IMR-90 (cell line): ENCODE measurements at regions not wholly inside any gene's neighbourhood (a gene's known extent, or its start where the extent isn't known, plus 50 kb on each side); places are given as distances from the start of the nearest gene placed in this dataset.

ENCODE experiments used
- ATAC-seq: fragments of 200-7000 bp; cut with Tn5 transposase; 2 replicates; pipeline ENCODE4 v1.9.1; 2020; ENCODE audit warnings: low read depth, mild to moderate bottlenecking, moderate library complexity
- BruUV-seq: library from RNA; stranded (reverse); fragments of 400-500 nt; replicated peaks from 2 replicates; lab custom pipeline; 2021; lab: Mats Ljungman, UMichigan
- CTCF ChIA-PET: fragments of 300-600 bp; formaldehyde crosslinking; extraction: SDS; loops from one replicate; lab custom pipeline; 2021; ENCODE audit warnings: antibody characterized with exemption; lab: Yijun Ruan, JAX
- POLR2A ChIA-PET: fragments of 300-600 bp; sonication (Branson Sonifier 250); formaldehyde crosslinking; loops from one replicate; lab custom pipeline; 2022; ENCODE audit warnings: antibody characterized with exemption; ENCODE audit not compliant: unreplicated experiment; lab: Charles Lee
- DNase-seq: peaks from one replicate; pipeline ENCODE4 v3.0.0; 2013
- H2AFZ ChIP-seq: replicated peaks from 2 replicates; pipeline ENCODE3; 2013; ENCODE audit warnings: low read length, mild to moderate bottlenecking; ENCODE audit not compliant: poor library complexity
- H2AK5ac ChIP-seq: 2 replicates; pipeline ENCODE4 v1.6.1; 2013; ENCODE audit warnings: low read depth, low read length, inconsistent platforms
- H2AK9ac ChIP-seq: replicated peaks from 2 replicates; pipeline ENCODE3; 2013; ENCODE audit warnings: mild to moderate bottlenecking, low read depth, low read length, moderate library complexity; ENCODE audit not compliant: poor library complexity
- H2BK120ac ChIP-seq: 2 replicates; pipeline ENCODE4 v1.6.1; 2013; ENCODE audit warnings: low read depth, low read length, inconsistent platforms
- H2BK15ac ChIP-seq: 3 replicates; pipeline ENCODE4 v1.6.1; 2013; ENCODE audit warnings: low read depth, low read length, inconsistent platforms
- H2BK20ac ChIP-seq: 2 replicates; pipeline ENCODE4 v1.6.1; 2013; ENCODE audit warnings: low read depth, mild to moderate bottlenecking, inconsistent platforms, low read length, moderate library complexity
- H2BK5ac ChIP-seq: 2 replicates; pipeline ENCODE4 v1.6.1; 2013; ENCODE audit warnings: mild to moderate bottlenecking, low read depth, low read length, inconsistent platforms; ENCODE audit not compliant: poor library complexity, severe bottlenecking
- H3K14ac ChIP-seq: replicated peaks from 2 replicates; pipeline ENCODE4 v1.6.1; 2013; ENCODE audit warnings: low read depth, low read length, inconsistent platforms
- H3K18ac ChIP-seq: 2 replicates; pipeline ENCODE4 v1.6.1; 2013; ENCODE audit warnings: low read depth, low read length, control low read depth
- H3K23ac ChIP-seq: 2 replicates; pipeline ENCODE4 v1.6.1; 2013; ENCODE audit warnings: low read depth, low read length, inconsistent platforms
- H3K27ac ChIP-seq: 2 replicates; pipeline ENCODE4 v1.5.1; 2013; ENCODE audit warnings: mild to moderate bottlenecking, control low read depth, low read length; ENCODE audit not compliant: insufficient read depth
- H3K27me3 ChIP-seq: 2 replicates; pipeline ENCODE4 v1.6.1; 2013; ENCODE audit warnings: low read length; ENCODE audit not compliant: control insufficient read depth, insufficient read depth
- H3K36me3 ChIP-seq: 2 replicates; pipeline ENCODE4 v1.6.1; 2013; ENCODE audit warnings: low read length, mixed read lengths; ENCODE audit not compliant: control insufficient read depth, insufficient read depth
- H3K4ac ChIP-seq: 2 replicates; pipeline ENCODE4 v1.6.1; 2013; ENCODE audit warnings: low read depth, low read length, inconsistent platforms
- H3K4me1 ChIP-seq: 2 replicates; pipeline ENCODE4 v1.6.1; 2013; ENCODE audit warnings: low read length, mixed read lengths; ENCODE audit not compliant: control insufficient read depth, insufficient read depth
- H3K4me2 ChIP-seq: 2 replicates; pipeline ENCODE4 v1.6.1; 2013; ENCODE audit warnings: low read depth, mild to moderate bottlenecking, control low read depth, low read length, moderate library complexity
- H3K4me3 ChIP-seq: 2 replicates; pipeline ENCODE4 v1.5.1; 2013; ENCODE audit warnings: low read depth, mild to moderate bottlenecking, control low read depth, low read length, moderate library complexity; ENCODE audit not compliant: insufficient read depth
- H3K56ac ChIP-seq: 2 replicates; pipeline ENCODE4 v1.6.1; 2013; ENCODE audit warnings: low read length, inconsistent platforms; ENCODE audit not compliant: insufficient read depth; ENCODE audit errors: extremely low read depth
- H3K79me1 ChIP-seq, 2 experiments: 2 replicates each; pipeline ENCODE4 v1.6.1; 2013; ENCODE audit warnings: low read length in 2 of 2, inconsistent platforms in 1 of 2, low read depth in 1 of 2
- H3K9ac ChIP-seq: 2 replicates; pipeline ENCODE4 v1.6.1; 2013; ENCODE audit warnings: low read depth, low read length, control low read depth
- H3K9me1 ChIP-seq: 2 replicates; pipeline ENCODE4 v1.6.1; 2013; ENCODE audit warnings: low read length, inconsistent platforms; ENCODE audit not compliant: insufficient read depth
- H3K9me3 ChIP-seq: 2 replicates; pipeline ENCODE4 v1.6.1; 2013; ENCODE audit warnings: low read length; ENCODE audit not compliant: control insufficient read depth, insufficient read depth
- H4K20me1 ChIP-seq: 2 replicates; pipeline ENCODE4 v1.6.1; 2013; ENCODE audit warnings: low read length, inconsistent platforms; ENCODE audit not compliant: insufficient read depth
- H4K5ac ChIP-seq: 2 replicates; pipeline ENCODE4 v1.6.1; 2013; ENCODE audit warnings: mild to moderate bottlenecking, low read depth, low read length, control low read depth
- H4K8ac ChIP-seq, 2 experiments: 2 replicates each; pipeline ENCODE4 v1.6.1; 2013; ENCODE audit warnings: low read depth in 2 of 2, low read length in 2 of 2, control low read depth in 1 of 2, inconsistent platforms in 1 of 2
- H4K91ac ChIP-seq: 2 replicates; pipeline ENCODE4 v1.6.1; 2013; ENCODE audit warnings: low read depth, low read length, inconsistent platforms; ENCODE audit not compliant: insufficient read depth
- CEBPB ChIP-seq: IDR thresholded peaks from 2 replicates; pipeline ENCODE4 v1.6.1; 2012; ENCODE audit warnings: low read depth, low read length, improper control_type of control experiment
- CHD1 ChIP-seq: IDR thresholded peaks from 2 replicates; pipeline ENCODE4 v1.6.1; 2012; ENCODE audit warnings: low read depth, low read length, improper control_type of control experiment
- CTCF ChIP-seq: conservative IDR thresholded peaks from 2 replicates; pipeline ENCODE4 v1.5.1; 2012; ENCODE audit warnings: mild to moderate bottlenecking, low read depth, low read length, improper control_type of control experiment
- ELK1 ChIP-seq: fragments of 150-350 bp; IDR thresholded peaks from 2 replicates; pipeline ENCODE4 v1.6.1; 2016; ENCODE audit warnings: low read depth, mild to moderate bottlenecking, low read length, moderate library complexity, borderline replicate concordance
- FOS ChIP-seq: fragments of 150-350 bp; IDR thresholded peaks from 2 replicates; pipeline ENCODE4 v1.6.1; 2016; ENCODE audit warnings: low read depth, low read length
- MAFK ChIP-seq: IDR thresholded peaks from 2 replicates; pipeline ENCODE4 v1.6.1; 2012; ENCODE audit warnings: low read depth, low read length, improper control_type of control experiment
- MAZ ChIP-seq: IDR thresholded peaks from 2 replicates; pipeline ENCODE4 v1.6.1; 2012; ENCODE audit warnings: low read depth, mild to moderate bottlenecking, low read length, improper control_type of control experiment, moderate library complexity, borderline replicate concordance
- MXI1 ChIP-seq: IDR thresholded peaks from 2 replicates; pipeline ENCODE4 v1.6.1; 2012; ENCODE audit warnings: low read depth, mild to moderate bottlenecking, low read length, moderate library complexity, borderline replicate concordance
- NFE2L2 ChIP-seq: fragments of 150-350 bp; IDR thresholded peaks from 2 replicates; pipeline ENCODE4 v1.6.1; 2016; ENCODE audit warnings: low read depth, mild to moderate bottlenecking, low read length
- POLR2A ChIP-seq: IDR thresholded peaks from 2 replicates; pipeline ENCODE4 v1.6.1; 2012; ENCODE audit warnings: mild to moderate bottlenecking, low read depth, low read length
- RAD21 ChIP-seq: IDR thresholded peaks from 2 replicates; pipeline ENCODE4 v1.6.1; 2012; ENCODE audit warnings: low read length, improper control_type of control experiment
- RCOR1 ChIP-seq: IDR thresholded peaks from 2 replicates; pipeline ENCODE4 v1.6.1; 2012; ENCODE audit warnings: mild to moderate bottlenecking, low read length, improper control_type of control experiment; ENCODE audit not compliant: insufficient replicate concordance
- RFX5 ChIP-seq: IDR thresholded peaks from 2 replicates; pipeline ENCODE4 v1.8.0; 2012; ENCODE audit warnings: low read depth, mild to moderate bottlenecking, low read length, moderate library complexity
- SMC3 ChIP-seq: fragments of 150-350 bp; IDR thresholded peaks from 2 replicates; pipeline ENCODE4 v1.6.1; 2016; ENCODE audit warnings: low read depth, mild to moderate bottlenecking, antibody characterized with exemption, low read length, moderate library complexity
- USF2 ChIP-seq: fragments of 150-350 bp; IDR thresholded peaks from 2 replicates; pipeline ENCODE4 v1.6.1; 2017; ENCODE audit warnings: mild to moderate bottlenecking, antibody characterized with exemption, low read length, low read depth
- WGBS, 2 experiments: methylation state at CpG; one replicate each; pipeline versions ENCODE4 v1.1.5 to v1.1.7; 2013; ENCODE audit warnings: missing lambda C conversion rate in 2 of 2; ENCODE audit not compliant: insufficient read length in 1 of 2; ENCODE audit errors: extremely low coverage in 2 of 2; 5-methylcytosine and 5-hydroxymethylcytosine counted together
- dilution Hi-C: fragments of 300-500 bp; cut with HindIII; formaldehyde crosslinking; loops from one replicate; pipeline ENCODE4 v1.14.3; 2018; ENCODE audit warnings: low sequenced_read_pairs; ENCODE audit not compliant: unreplicated experiment
- in situ Hi-C: fragments of 300-500 bp; cut with MboI; formaldehyde crosslinking; loops from 3 replicates; pipeline ENCODE4 v1.14.3; 2019; ENCODE audit warnings: low sequenced_read_pairs, inconsistent platforms, mixed read lengths
- intact Hi-C: fragments of 100-400 bp; cut with micrococcal nuclease; formaldehyde crosslinking; loops from 2 replicates; pipeline ENCODE4 v1.10.0; 2022

- Histone ChIP-seq H3K56ac (no peak overlapping the region), H3K27me3 (no peaks in the 10 kb centered on the region), H3K27ac (no peak overlapping the region), H2AFZ (no peak overlapping the region), H2BK20ac (no peak overlapping the region), H3K36me3 (no peaks in the 10 kb centered on the region), H3K23ac (no peak overlapping the region), H3K4me2 (no peak overlapping the region), H2BK120ac (no peak overlapping the region), H2AK5ac (no peak overlapping the region), H4K8ac (no peak overlapping the region), H3K79me1 (no peaks in the 10 kb centered on the region), H3K4me1 (no peaks in the 10 kb centered on the region), H2BK5ac (no peak overlapping the region), H3K9ac (no peak overlapping the region), H4K5ac (no peak overlapping the region), H3K4ac (no peak overlapping the region), H3K4me3 (no peak overlapping the region), H2BK15ac (no peak overlapping the region), H4K20me1 (no peaks in the 10 kb centered on the region), H4K91ac (no peak overlapping the region), H3K9me3 (no peaks in the 10 kb centered on the region), H3K9me1 (no peaks in the 10 kb centered on the region), H3K14ac (no peak overlapping the region), H2AK9ac (no peak overlapping the region), H3K18ac (no peak overlapping the region)
- no peak for ATAC-seq
- DNase-seq = no peak
- intact Hi-C loops (no loop called here), in situ Hi-C loops (no loop called here), dilution Hi-C loops (no loop called here)
- BruUV-seq = no TSS peak
- ChIA-PET CTCF (no interaction called here), POLR2A (no interaction called here)
- no CpG with 5 or more reads among the region's 1 CpG for WGBS, 2 experiments
- TF ChIP-seq POLR2A (no peak), CEBPB (no peak), CHD1 (no peak), CTCF (no peak), RCOR1 (no peak), MAZ (no peak), ELK1 (no peak), MAFK (no peak), SMC3 (no peak), RFX5 (no peak), USF2 (no peak), FOS (no peak), MXI1 (no peak), RAD21 (no peak), NFE2L2 (no peak)
Observed at GRCh38 chr14:85243321-85243720, 286.6 kb upstream of the FLRT2 start.
